Lower leg skin (tissue), 4 donors: ENCODE measurements at regions not wholly inside any gene's neighbourhood (a gene's known extent, or its start where the extent isn't known, plus 50 kb on each side); places are given as distances from the start of the nearest gene placed in this dataset.
A peak's percentile ranks its signal among the peaks of the same experiment; 100 is the strongest.

Source experiments
- DNase-seq, 2 donors: peaks; one replicate each; pipeline ENCODE4 v3.0.0-alpha.2; 2019; ENCODE audit warnings: low spot score in 2 of 2
- H3K4me3 ChIP-seq: fragments of 200-600 bp; sonication (generic); 2 replicates; pipeline ENCODE4 v1.5.1; 2017; ENCODE audit warnings: mild to moderate bottlenecking, low read depth; ENCODE audit not compliant: poor library complexity, severe bottlenecking
- POLR2A ChIP-seq, 2 donors: fragments of 450-650 bp; IDR thresholded peaks; one replicate each; pipeline ENCODE4 v1.6.1; 2016 to 2017; ENCODE audit warnings: antibody characterized with exemption in 2 of 2, mild to moderate bottlenecking in 1 of 2, moderate library complexity in 1 of 2
- WGBS, 2 donors: methylation state at CpG; one replicate each; pipeline ENCODE4 v1.1.5; 2018; 5-methylcytosine and 5-hydroxymethylcytosine counted together
- intact Hi-C: fragments of 100-400 bp; cut with DNase I; formaldehyde crosslinking; loops from one replicate; pipeline ENCODE4 v1.15.0; 2023; ENCODE audit warnings: low total_unique reads
- TF ChIP-seq, protein P1 (sequence below), 3 donors: fragments of 450-650 bp; IDR thresholded peaks; one replicate each; pipeline ENCODE4 v1.5.1; 2016; ENCODE audit warnings: antibody characterized with exemption in 3 of 3, mild to moderate bottlenecking in 3 of 3, moderate library complexity in 2 of 3

DNA sequence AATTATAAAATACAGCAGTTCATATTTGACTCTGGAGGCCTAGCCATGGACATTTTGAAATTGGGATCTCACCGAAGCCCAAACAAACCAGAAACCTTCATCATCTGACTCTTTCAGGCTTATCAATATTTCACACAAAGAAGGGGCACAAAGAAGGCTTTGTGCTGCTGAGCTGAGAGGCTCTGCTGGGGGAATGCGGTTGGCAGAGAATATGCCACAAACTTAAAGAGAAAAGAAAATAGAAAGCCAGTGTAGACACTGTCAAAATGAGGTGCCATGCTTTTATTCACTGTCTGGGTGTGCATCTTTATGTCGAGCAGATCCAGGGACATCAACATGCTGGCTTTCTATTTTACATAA lies 162.6 kb downstream of the QPCT start:
- no peak overlapping the region for H3K4me3 ChIP-seq
- DNase-seq = no peak
- 79 to 82% methylated on average over 3 of the region's 3 CpGs for whole genome bisulfite sequencing, 2 donors
- TF ChIP-seq POLR2A (IDR thresholded peaks at IDR 0.05) = no peak
- TF ChIP-seq, protein P1, sequence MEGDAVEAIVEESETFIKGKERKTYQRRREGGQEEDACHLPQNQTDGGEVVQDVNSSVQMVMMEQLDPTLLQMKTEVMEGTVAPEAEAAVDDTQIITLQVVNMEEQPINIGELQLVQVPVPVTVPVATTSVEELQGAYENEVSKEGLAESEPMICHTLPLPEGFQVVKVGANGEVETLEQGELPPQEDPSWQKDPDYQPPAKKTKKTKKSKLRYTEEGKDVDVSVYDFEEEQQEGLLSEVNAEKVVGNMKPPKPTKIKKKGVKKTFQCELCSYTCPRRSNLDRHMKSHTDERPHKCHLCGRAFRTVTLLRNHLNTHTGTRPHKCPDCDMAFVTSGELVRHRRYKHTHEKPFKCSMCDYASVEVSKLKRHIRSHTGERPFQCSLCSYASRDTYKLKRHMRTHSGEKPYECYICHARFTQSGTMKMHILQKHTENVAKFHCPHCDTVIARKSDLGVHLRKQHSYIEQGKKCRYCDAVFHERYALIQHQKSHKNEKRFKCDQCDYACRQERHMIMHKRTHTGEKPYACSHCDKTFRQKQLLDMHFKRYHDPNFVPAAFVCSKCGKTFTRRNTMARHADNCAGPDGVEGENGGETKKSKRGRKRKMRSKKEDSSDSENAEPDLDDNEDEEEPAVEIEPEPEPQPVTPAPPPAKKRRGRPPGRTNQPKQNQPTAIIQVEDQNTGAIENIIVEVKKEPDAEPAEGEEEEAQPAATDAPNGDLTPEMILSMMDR (IDR thresholded peaks at IDR 0.05) = no peak
- intact Hi-C loops = no loop called here

DNA sequence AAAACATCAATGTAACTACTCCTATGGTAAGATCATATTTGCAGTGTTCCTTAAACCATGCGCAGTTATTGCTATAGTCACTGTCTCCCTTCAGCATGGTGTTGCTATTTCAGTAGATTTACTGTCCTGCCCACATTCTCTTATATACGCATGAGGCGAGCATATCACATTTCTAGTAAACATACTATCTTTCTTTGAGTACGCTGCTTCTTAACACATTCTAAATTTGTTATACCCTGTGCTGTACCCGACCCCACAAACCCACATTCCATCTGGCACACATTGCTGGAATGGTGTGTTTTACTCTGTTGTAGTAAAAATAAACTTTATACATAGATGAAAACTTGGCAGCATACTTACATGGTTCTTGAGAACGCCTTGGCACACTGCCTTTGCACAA lies 163.3 kb downstream of the QPCT start:
- intact Hi-C loops = no loop called here
- 81 to 85% methylated on average over 6 of the region's 6 CpGs for WGBS, 2 donors

DNA sequence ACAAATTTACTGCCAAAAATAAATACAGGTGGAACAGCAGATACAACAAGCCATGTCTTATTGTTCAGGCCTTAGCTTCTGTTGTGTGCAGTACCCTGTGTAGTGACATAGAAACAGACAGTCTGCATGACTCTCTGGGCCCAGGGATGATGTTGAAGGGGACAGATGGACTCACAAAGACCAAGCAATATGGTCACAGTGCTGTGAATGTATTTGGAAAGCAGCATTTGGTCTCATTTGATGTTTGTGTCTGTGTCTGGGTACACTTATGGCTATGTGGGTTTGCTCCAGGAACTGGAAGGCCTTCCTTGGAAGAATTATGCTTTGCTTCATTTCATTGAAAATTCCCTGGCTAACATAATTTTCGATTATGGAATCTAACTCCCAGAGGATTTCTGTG lies 158.5 kb downstream of the CDC42EP3 start:
- 74 to 84% methylated on average over 1 of the region's 1 CpG for WGBS, 2 donors
- intact Hi-C loops = no loop called here

More for the DNA sequence above, 163.3 kb downstream of the QPCT start:
- TF ChIP-seq, protein P1 (IDR thresholded peaks at IDR 0.05) = no peak
- TF ChIP-seq POLR2A (IDR thresholded peaks at IDR 0.05) = no peak
- no peak for DNase-seq
- no peak overlapping the region for H3K4me3 ChIP-seq

DNA sequence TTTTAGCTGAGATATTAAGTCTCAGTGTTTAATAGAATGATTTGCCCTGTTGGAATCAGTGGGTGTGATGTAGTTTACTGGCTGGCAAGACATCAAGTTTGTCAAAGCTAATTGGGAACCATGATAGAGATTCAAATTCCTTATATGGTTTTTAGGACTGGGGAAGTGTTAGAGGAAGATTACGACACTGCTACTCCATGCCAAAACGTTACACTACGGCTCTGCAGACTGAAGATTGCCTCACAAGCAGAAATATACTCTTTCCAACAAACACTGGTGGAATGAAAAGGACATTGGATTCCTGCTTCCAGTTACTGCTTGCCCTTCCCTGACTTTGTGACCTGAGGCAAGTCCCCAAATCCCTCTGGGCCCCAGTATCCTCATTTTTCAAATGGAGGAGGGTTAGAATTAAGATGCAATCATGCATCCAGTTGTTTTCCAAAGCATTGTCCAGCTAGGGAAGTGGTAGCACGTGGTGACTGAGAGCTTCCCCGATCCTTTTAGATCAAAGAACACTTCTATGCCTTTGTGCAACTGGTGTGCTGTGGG lies 147.6 kb downstream of the CDC42EP3 start:
- WGBS, 2 donors = 18% methylated on average over 5 of the region's 5 CpGs
- no peak overlapping the region for H3K4me3 ChIP-seq
- intact Hi-C loops = no loop called here
- DNase-seq = peak in 1 of 2 donors; percentile 78
- TF ChIP-seq POLR2A (IDR thresholded peaks at IDR 0.05) = no peak
- TF ChIP-seq, protein P1 (IDR thresholded peaks at IDR 0.05) = no peak

More for the DNA sequence above, 158.5 kb downstream of the CDC42EP3 start:
- DNase-seq = no peak
- TF ChIP-seq, protein P1 (IDR thresholded peaks at IDR 0.05) = no peak
- no peak for TF ChIP-seq POLR2A (IDR thresholded peaks at IDR 0.05)
- no peak overlapping the region for H3K4me3 ChIP-seq

DNA sequence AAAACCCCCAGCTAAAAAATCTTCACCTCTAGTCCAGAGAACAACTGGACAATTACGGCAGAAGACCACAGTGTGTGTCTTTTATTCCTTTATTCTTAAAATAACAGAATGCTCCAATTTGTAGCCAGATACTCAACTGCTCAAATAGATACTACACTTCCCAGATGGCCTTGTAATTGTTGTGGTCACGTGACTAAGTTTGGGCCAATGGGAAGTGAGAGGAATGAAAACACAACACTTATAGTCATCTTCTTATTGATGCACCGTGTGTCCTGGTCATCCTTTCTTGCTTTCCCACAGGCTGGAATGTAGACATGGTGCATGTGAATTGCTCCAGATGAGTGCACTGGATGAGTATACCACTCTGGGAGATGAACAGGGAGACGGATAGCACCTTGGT lies 145.1 kb downstream of the CDC42EP3 start:
- TF ChIP-seq, protein P1 (IDR thresholded peaks at IDR 0.05) = no peak
- 70 to 71% methylated on average over 4 of the region's 4 CpGs for WGBS, 2 donors
- DNase-seq = no peak
- no peak overlapping the region for H3K4me3 ChIP-seq
- intact Hi-C loops = no loop called here

DNA sequence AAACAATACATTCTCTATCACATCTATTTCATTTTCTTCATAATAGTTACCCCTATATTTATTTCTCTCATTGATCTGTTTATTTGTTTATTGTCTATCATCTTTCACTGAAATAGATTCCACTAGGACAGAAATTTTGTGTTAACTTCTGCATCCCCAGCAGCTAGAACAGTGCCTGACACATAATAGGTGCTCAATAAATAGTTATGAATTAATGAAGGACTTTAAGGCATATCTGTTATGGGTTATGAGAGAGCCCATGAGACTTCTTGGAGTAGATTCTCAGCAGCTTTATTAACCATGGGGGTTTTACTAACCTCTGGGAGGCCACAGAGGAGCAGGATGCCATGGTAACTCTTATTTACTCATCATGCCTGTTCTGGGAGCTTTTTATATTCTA lies 144.6 kb downstream of the CDC42EP3 start:
- TF ChIP-seq, protein P1 (IDR thresholded peaks at IDR 0.05) = no peak
- no peak for TF ChIP-seq POLR2A (IDR thresholded peaks at IDR 0.05)
- no peak overlapping the region for H3K4me3 ChIP-seq
- DNase-seq = no peak
- intact Hi-C loops = no loop called here
